GM23248 (cell line): ENCODE measurements at regions not wholly inside any gene's neighbourhood (a gene's known extent, or its start where the extent isn't known, plus 50 kb on each side); places are given as distances from the start of the nearest gene placed in this dataset.

Experiments used
- EZH2 ChIP-seq: fragments of 200-600 bp; sonication (generic); IDR thresholded peaks from 2 replicates; pipeline ENCODE4 v1.6.1; 2018; ENCODE audit warnings: antibody characterized with exemption, mild to moderate bottlenecking; ENCODE audit not compliant: insufficient read depth, poor library complexity, severe bottlenecking
- EZH2phosphoT487 ChIP-seq: fragments of 200-600 bp; sonication (generic); IDR thresholded peaks from 2 replicates; pipeline ENCODE4 v1.6.1; 2018; ENCODE audit warnings: antibody characterized with exemption, moderate library complexity, mild to moderate bottlenecking, low read depth; ENCODE audit not compliant: insufficient read depth

GRCh38 chr18:37667836-37668235 lies 102.2 kb upstream of the CELF4 start:
- TF ChIP-seq EZH2 (no peak), EZH2phosphoT487 (no peak)
